K562 (cell line): ENCODE measurements at regions not wholly inside any gene's neighbourhood (a gene's known extent, or its start where the extent isn't known, plus 50 kb on each side); places are given as distances from the start of the nearest gene placed in this dataset.

Source experiments
- ATAC-seq: fragments of 200-7000 bp; cut with Tn5 transposase; 3 replicates; pipeline ENCODE4 v1.9.1; 2020; ENCODE audit warnings: moderate library complexity
- BruUV-seq: library from RNA; stranded (reverse); fragments of 400-500 nt; replicated peaks from 2 replicates; lab custom pipeline; 2021; lab: Mats Ljungman, UMichigan
- CTCF ChIA-PET: fragments of 300-600 bp; formaldehyde crosslinking; extraction: SDS; loops from one replicate; lab custom pipeline; 2021; ENCODE audit warnings: low intra/inter-chr PET ratio; lab: Yijun Ruan, JAX
- POLR2A ChIA-PET: fragments of 300-600, 350-650 bp; sonication (Branson Sonifier 250); formaldehyde crosslinking; extraction: SDS; loops from one replicate; lab custom pipeline; 2021; ENCODE audit warnings: antibody characterized with exemption, inconsistent platforms; lab: Yijun Ruan, JAX
- DNase-seq, 4 experiments: peaks; one replicate each; pipeline versions ENCODE4 v3.0.0 to v3.0.0-alpha.2; 2011 to 2018; ENCODE audit warnings: low spot score in 3 of 4, mixed read lengths in 3 of 4; ENCODE audit errors: extremely low read depth in 1 of 4
- FAIRE-seq: peaks from 2 replicates; lab custom pipeline; 2011; peaks lifted over from hg19 to GRCh38; lab: Jason Lieb, UNC
- H2AFZ ChIP-seq: 2 replicates; pipeline ENCODE4 v1.6.0; 2011; ENCODE audit warnings: low read depth, low read length, control low read depth, inconsistent platforms
- H3K27ac ChIP-seq: fragments of 200-600 bp; 3 replicates; pipeline ENCODE4 v1.8.0; 2011; ENCODE audit warnings: low read depth, mild to moderate bottlenecking, control low read depth, inconsistent platforms, low read length, moderate library complexity, mixed read lengths; ENCODE audit errors: extremely low read depth
- H3K27me3 ChIP-seq, 2 experiments: fragments of 300-600 bp in 1 of 2; 2 replicates in 1 of 2; 3 replicates in 1 of 2; pipeline versions ENCODE4 v1.6.0 to v1.8.0; 2011; ENCODE audit warnings: inconsistent platforms in 2 of 2, low read length in 2 of 2, mild to moderate bottlenecking in 1 of 2, mixed read lengths in 1 of 2, moderate library complexity in 1 of 2; ENCODE audit not compliant: control insufficient read depth in 2 of 2, insufficient read depth in 2 of 2
- H3K36me3 ChIP-seq: fragments of 300-600 bp; 3 replicates; pipeline ENCODE4 v1.8.0; 2011; ENCODE audit warnings: mild to moderate bottlenecking, low read length, inconsistent platforms; ENCODE audit not compliant: control insufficient read depth, insufficient read depth
- H3K4me1 ChIP-seq, 2 experiments: fragments of 200-600 bp in 1 of 2; replicated peaks in 1 of 2; 2 replicates in 1 of 2; 3 replicates in 1 of 2; pipeline versions ENCODE4 v1.5.1 to v1.8.0; 2011; ENCODE audit warnings: inconsistent platforms in 2 of 2, low read length in 2 of 2, mild to moderate bottlenecking in 1 of 2, mixed read lengths in 1 of 2, moderate library complexity in 1 of 2; ENCODE audit not compliant: control insufficient read depth in 2 of 2, insufficient read depth in 2 of 2
- H3K4me2 ChIP-seq: 2 replicates; pipeline ENCODE4 v1.6.1; 2011; ENCODE audit warnings: low read length, control low read depth, inconsistent platforms, mixed read lengths; ENCODE audit not compliant: insufficient read depth
- H3K4me3 ChIP-seq: fragments of 200-600 bp; sonication (generic), shearing (Covaris generic); 2 replicates; pipeline ENCODE4 v1.5.1; 2016; ENCODE audit warnings: control low read depth, inconsistent platforms
- H3K79me2 ChIP-seq: fragments of 200-600 bp; 3 replicates; pipeline ENCODE4 v1.8.0; 2011; ENCODE audit warnings: low read length, inconsistent platforms; ENCODE audit not compliant: control insufficient read depth, insufficient read depth
- H3K9ac ChIP-seq, 2 experiments: 2 replicates each; pipeline versions ENCODE4 v1.6.0 to v1.6.1; 2011; ENCODE audit warnings: low read depth in 2 of 2, low read length in 2 of 2, control low read depth in 1 of 2, inconsistent platforms in 1 of 2, mild to moderate bottlenecking in 1 of 2, mixed read lengths in 1 of 2; ENCODE audit not compliant: insufficient read depth in 1 of 2
- H3K9me1 ChIP-seq: one replicate; pipeline ENCODE4 v1.6.0; 2011; ENCODE audit warnings: inconsistent platforms, mild to moderate bottlenecking, low read length, moderate library complexity; ENCODE audit not compliant: control insufficient read depth, insufficient read depth
- H3K9me3 ChIP-seq: replicated peaks from 2 replicates; pipeline ENCODE4 v1.5.1; 2011; ENCODE audit warnings: low read depth, low read length, inconsistent platforms; ENCODE audit not compliant: control insufficient read depth, insufficient read depth
- H4K20me1 ChIP-seq: replicated peaks from 2 replicates; pipeline ENCODE4 v1.6.1; 2011; ENCODE audit warnings: low read length, inconsistent platforms, mixed read lengths; ENCODE audit not compliant: control insufficient read depth, insufficient read depth
- BHLHE40 ChIP-seq: IDR thresholded peaks from 2 replicates; pipeline ENCODE4 v1.6.1; 2011; ENCODE audit warnings: low read length, improper control_type of control experiment
- MEIS2 ChIP-seq: fragments of 450-650 bp; IDR thresholded peaks from 2 replicates; pipeline ENCODE4 v1.6.1; 2014; ENCODE audit warnings: mild to moderate bottlenecking; ENCODE audit not compliant: partially characterized antibody
- MYC ChIP-seq, 2 experiments: fragments of 250-450 bp in 1 of 2; sonication (Bioruptor Pico) in 1 of 2; IDR thresholded peaks; 2 replicates each; pipeline versions ENCODE4 v1.5.1 to v1.6.1; 2012 to 2021; ENCODE audit warnings: low read depth in 2 of 2, borderline replicate concordance in 1 of 2, improper control_type of control experiment in 1 of 2, low read length in 1 of 2, mild to moderate bottlenecking in 1 of 2, moderate library complexity in 1 of 2
- WGBS: fragments of 100-300 bp; shearing (Covaris generic); methylation state at CpG from one replicate; pipeline ENCODE4 v1.1.6; 2016; ENCODE audit warnings: low coverage, mixed read lengths; ENCODE audit not compliant: insufficient coverage; ENCODE audit errors: missing lambda C conversion rate; 5-methylcytosine and 5-hydroxymethylcytosine counted together
- in situ Hi-C: fragments of 300-500 bp; cut with MboI; formaldehyde crosslinking; loops from 4 replicates; pipeline ENCODE4 v1.15.0; 2018; ENCODE audit warnings: inconsistent platforms, mixed read lengths
- intact Hi-C: fragments of 100-400 bp; cut with micrococcal nuclease; formaldehyde crosslinking; loops from 2 replicates; pipeline ENCODE4 v1.14.2; 2022
- TF ChIP-seq, protein P1 (sequence below), 2 experiments: IDR thresholded peaks in 1 of 2; conservative IDR thresholded peaks in 1 of 2; 2 replicates each; pipeline ENCODE4 v1.6.1; 2016; ENCODE audit warnings: low read depth in 2 of 2, mild to moderate bottlenecking in 1 of 2, missing compliant biosample characterization in 1 of 2, missing genetic modification characterization in 1 of 2, moderate library complexity in 1 of 2

DNA sequence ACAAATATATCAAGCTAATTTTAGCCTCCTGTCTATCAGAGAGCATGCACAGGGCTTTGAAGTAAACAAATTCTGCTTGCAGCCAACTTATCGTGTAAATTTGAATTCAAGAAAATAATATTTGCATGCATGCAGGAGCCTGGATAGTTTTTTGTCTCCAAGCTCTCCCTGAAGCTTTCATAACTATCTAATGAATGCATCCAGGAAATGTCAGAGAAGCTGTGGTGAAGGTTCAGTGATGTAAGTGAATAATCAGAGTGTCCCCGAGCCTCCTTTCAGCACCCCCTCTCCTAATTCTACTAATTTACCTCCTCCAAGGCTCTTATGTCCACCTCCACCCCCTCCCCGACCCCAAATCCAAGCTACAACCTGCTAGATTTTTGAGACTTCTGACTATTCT lies 172.0 kb upstream of the ZNF32 start (continued):
- TF ChIP-seq BHLHE40 = no peak

DNA sequence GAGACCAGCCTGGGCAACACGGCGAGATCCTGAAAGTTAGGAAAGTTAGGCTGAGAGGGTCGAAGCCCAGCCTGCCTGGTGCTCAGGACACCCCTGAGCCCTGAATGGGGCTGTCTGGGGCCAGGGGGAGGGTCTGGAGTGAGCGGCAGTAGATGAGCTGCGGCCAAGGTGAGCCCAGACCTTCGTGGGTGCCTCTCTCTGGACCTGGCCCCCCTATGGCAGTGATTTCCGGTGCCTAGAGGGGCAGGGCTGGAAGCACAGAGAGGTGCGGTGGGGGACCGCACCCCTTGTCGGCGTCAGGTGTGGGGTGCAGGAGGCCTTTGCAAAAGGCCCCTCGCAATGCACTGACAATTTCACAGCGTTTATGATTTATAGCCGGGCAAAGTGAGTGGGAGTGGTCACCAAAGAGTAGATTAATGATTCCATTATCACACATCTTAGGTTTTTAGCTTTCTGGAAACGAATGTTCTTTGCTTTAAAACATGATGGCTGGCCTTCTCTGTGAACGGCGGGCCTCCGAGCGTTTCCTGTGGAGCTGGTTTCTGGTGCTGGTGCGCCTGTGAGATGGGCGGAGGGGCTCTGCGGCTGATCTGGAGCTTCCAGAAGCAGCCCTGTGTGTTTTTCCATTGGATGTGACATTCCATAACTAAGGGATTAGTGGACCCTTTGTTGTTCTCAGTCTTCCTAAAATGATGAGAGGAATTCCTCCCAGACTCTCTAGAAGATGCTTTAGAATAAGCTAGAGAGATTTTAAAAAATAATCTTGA lies 171.0 kb upstream of the ZNF32 start:
- intact Hi-C loops = no loop called here
- TF ChIP-seq MYC (IDR thresholded peaks at IDR 0.05; ENCODE audit: low read depth, low read length) = no peak
- TF ChIP-seq MYC (CRISPR knock-in tag; IDR thresholded peaks at IDR 0.05; ENCODE audit: borderline replicate concordance, low read depth) = no peak
- TF ChIP-seq MEIS2 = peak; percentile 17
- TF ChIP-seq, protein P1, sequence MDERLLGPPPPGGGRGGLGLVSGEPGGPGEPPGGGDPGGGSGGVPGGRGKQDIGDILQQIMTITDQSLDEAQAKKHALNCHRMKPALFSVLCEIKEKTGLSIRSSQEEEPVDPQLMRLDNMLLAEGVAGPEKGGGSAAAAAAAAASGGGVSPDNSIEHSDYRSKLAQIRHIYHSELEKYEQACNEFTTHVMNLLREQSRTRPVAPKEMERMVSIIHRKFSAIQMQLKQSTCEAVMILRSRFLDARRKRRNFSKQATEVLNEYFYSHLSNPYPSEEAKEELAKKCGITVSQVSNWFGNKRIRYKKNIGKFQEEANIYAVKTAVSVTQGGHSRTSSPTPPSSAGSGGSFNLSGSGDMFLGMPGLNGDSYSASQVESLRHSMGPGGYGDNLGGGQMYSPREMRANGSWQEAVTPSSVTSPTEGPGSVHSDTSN (CRISPR knock-in tag; IDR thresholded peaks at IDR 0.05; ENCODE audit: low read depth) = no peak
- TF ChIP-seq, protein P1 (tag; conservative IDR thresholded peaks at IDR 0.05; ENCODE audit: low read depth) = 0 out of 2 replicates have a peak, but pooled peaks have one; percentile 23
- BruUV-seq = no TSS peak
- no peaks in the 10 kb centered on the region for H3K79me2 ChIP-seq
- ChIA-PET POLR2A (interaction anchor here (0.7 to 1.0 kb wide), 2 partner anchors 48 to 70 kb away, joined by 3 to 4 read pairs; no protein-coding TSS in a partner anchor), CTCF (no interaction called here)
- in situ Hi-C loops = no loop called here
- H2AFZ ChIP-seq = no peak overlapping the region
- 2% methylated on average over 18 of the region's 22 CpGs for WGBS
- no peak overlapping the region for H3K9ac ChIP-seq
- FAIRE-seq = no peak
- no peak for ATAC-seq
- H3K36me3 ChIP-seq = no peaks in the 10 kb centered on the region
- H3K4me2 ChIP-seq = no peak overlapping the region
- H3K4me3 ChIP-seq = no peak overlapping the region
- H4K20me1 ChIP-seq = no peaks in the 10 kb centered on the region
- H3K27me3 ChIP-seq = peaks cover 0 to 26% of the 10 kb centered on the region in 2 experiments; a peak in 3 of 5 replicates
- H3K9me1 ChIP-seq = no peaks in the 10 kb centered on the region
- DNase-seq = no peak
- H3K9me3 ChIP-seq = no peaks in the 10 kb centered on the region
- H3K27ac ChIP-seq = no peak overlapping the region
- H3K4me1 ChIP-seq = no peaks in the 10 kb centered on the region
